HG03139 (cell line): ENCODE measurements at regions not wholly inside any gene's neighbourhood (a gene's known extent, or its start where the extent isn't known, plus 50 kb on each side); places are given as distances from the start of the nearest gene placed in this dataset.

ENCODE experiments used
- ATAC-seq: cut with Tn5 transposase; IDR thresholded peaks from one replicate; pipeline ENCODE4 v1.9.1; 2021; ENCODE audit not compliant: unreplicated experiment

GRCh38 chr21:35853321-35854239 is 206.7 kb downstream of the SETD4 start:
- no peak for ATAC-seq

- ATAC-seq, result no peak
These were observed 207.5 kb downstream of the SETD4 start for GRCh38 chr21:35852820-35853219.

GRCh38 chr21:35850542-35851103 is 209.7 kb downstream of the SETD4 start:
- no peak for ATAC-seq

- ATAC-seq, result no peak
These were observed 210.3 kb downstream of the SETD4 start for GRCh38 chr21:35850029-35850428.

GRCh38 chr21:35849144-35849543 is 211.2 kb downstream of the SETD4 start:
- no peak for ATAC-seq

- no peak for ATAC-seq
These were observed 216.2 kb downstream of the SETD4 start for GRCh38 chr21:35843911-35844667.

GRCh38 chr21:35840949-35841348 is 219.4 kb downstream of the SETD4 start:
- ATAC-seq, result no peak

- ATAC-seq, result no peak
These were observed 220.0 kb downstream of the SETD4 start for GRCh38 chr21:35840197-35840799.

- ATAC-seq, result no peak
These were observed 221.2 kb downstream of the SETD4 start for GRCh38 chr21:35838987-35839763.

- no peak for ATAC-seq
These were observed 222.0 kb downstream of the SETD4 start for GRCh38 chr21:35838350-35838749.

GRCh38 chr21:35833991-35834390 is 226.3 kb downstream of the SETD4 start:
- ATAC-seq, result no peak

GRCh38 chr21:35833388-35833787 is 226.9 kb downstream of the SETD4 start:
- ATAC-seq, result no peak

- ATAC-seq, result no peak
These were observed 229.1 kb downstream of the SETD4 start for GRCh38 chr21:35831230-35831629.

- no peak for ATAC-seq
These were observed 231.3 kb downstream of the SETD4 start for GRCh38 chr21:35829067-35829466.

GRCh38 chr21:35828161-35828560 is 232.2 kb downstream of the SETD4 start:
- no peak for ATAC-seq

GRCh38 chr21:35827004-35827403 is 233.3 kb downstream of the SETD4 start:
- no peak for ATAC-seq

GRCh38 chr21:35825370-35826353 is 234.7 kb downstream of the SETD4 start:
- ATAC-seq, result no peak

GRCh38 chr21:35824136-35824535 is 236.2 kb downstream of the SETD4 start:
- ATAC-seq, result no peak

- ATAC-seq, result no peak
These were observed 241.2 kb downstream of the SETD4 start for GRCh38 chr21:35819134-35819533.
